ENCODE measurements at regions not wholly inside any gene's neighbourhood (a gene's known extent, or its start where the extent isn't known, plus 50 kb on each side); places are given as distances from the start of the nearest gene placed in this dataset.

- CTCF ChIA-PET = no interaction called here
- Histone ChIP-seq H4K20me1 (ENCODE audit: control insufficient read depth, insufficient read depth) (no peaks in the 10 kb centered on the region), H3K27ac (ENCODE audit: control insufficient read depth, insufficient read depth) (no peak overlapping the region), H3K9me3 (replicated peaks; ENCODE audit: control insufficient read depth, insufficient read depth, low read length) (no peaks in the 10 kb centered on the region), H3K4me3 (no peak overlapping the region), H3K79me2 (ENCODE audit: control insufficient read depth, insufficient read depth, low read length) (no peaks in the 10 kb centered on the region), H3K27me3 (replicated peaks in 1 of 2; ENCODE audit: control insufficient read depth in 2 of 2, insufficient read depth in 2 of 2, low read length in 1 of 2) (no peaks in the 10 kb centered on the region), H3K36me3 (ENCODE audit: control insufficient read depth in 2 of 2, insufficient read depth in 2 of 2, low read length in 1 of 2) (no peaks in the 10 kb centered on the region), H3K4me2 (ENCODE audit: control insufficient read depth, insufficient read depth) (no peak overlapping the region), H3K4me1 (ENCODE audit: control insufficient read depth, insufficient read depth, low read length) (no peaks in the 10 kb centered on the region), H3K9ac (ENCODE audit: control insufficient read depth, insufficient read depth, low read length) (no peak overlapping the region), H2AFZ (ENCODE audit: control insufficient read depth, low read depth, low read length) (no peak overlapping the region)
- ATAC-seq = no peak
- SMC1A ChIA-PET (ENCODE audit: uncharacterized antibody, unreplicated experiment) = no interaction called here
- intact Hi-C loops (cut with micrococcal nuclease; ENCODE audit: unreplicated experiment) (no loop called here), in situ Hi-C loops (cut with MboI) (no loop called here)
- POLR2A ChIA-PET = no interaction called here
- DNase-seq (ENCODE audit: low read depth, low spot score) = no peak
- no peak for FAIRE-seq
- RAD21 ChIA-PET (ENCODE audit: unreplicated experiment) = no interaction called here
- no TSS peak for BruUV-seq (replicated peaks)
- TF ChIP-seq FOS (IDR thresholded peaks at IDR 0.05; ENCODE audit: borderline replicate concordance, extremely low read depth, insufficient read length) (no peak), PRDM15 (CRISPR knock-in tag; IDR thresholded peaks at IDR 0.05) (no peak), ZBED1 (IDR thresholded peaks at IDR 0.05; ENCODE audit: borderline replicate concordance) (no peak), SPI1 (IDR thresholded peaks at IDR 0.05; ENCODE audit: borderline replicate concordance, insufficient read depth, low read depth, low read length) (no peak), BCLAF1 (IDR thresholded peaks at IDR 0.05) (no peak), ATF2 (IDR thresholded peaks at IDR 0.05; ENCODE audit: low read length) (no peak), TBL1XR1 (IDR thresholded peaks at IDR 0.05; ENCODE audit: low read depth, low read length) (no peak), IRF3 (IDR thresholded peaks at IDR 0.05) (no peak), MXI1 (IDR thresholded peaks at IDR 0.05; ENCODE audit: low read depth, low read length) (no peak), E2F4 (IDR thresholded peaks at IDR 0.05; ENCODE audit: low read depth, low read length) (no peak), ZNF207 (IDR thresholded peaks at IDR 0.05; ENCODE audit: borderline replicate concordance) (no peak), SMAD5 (IDR thresholded peaks at IDR 0.05; ENCODE audit: low read depth) (no peak)
These were observed 185.8 kb upstream of the SMIM30 start for GRCh38 chr7:113304104-113304503.
